ENCODE measurements at regions not wholly inside any gene's neighbourhood (a gene's known extent, or its start where the extent isn't known, plus 50 kb on each side); places are given as distances from the start of the nearest gene placed in this dataset.

DNA sequence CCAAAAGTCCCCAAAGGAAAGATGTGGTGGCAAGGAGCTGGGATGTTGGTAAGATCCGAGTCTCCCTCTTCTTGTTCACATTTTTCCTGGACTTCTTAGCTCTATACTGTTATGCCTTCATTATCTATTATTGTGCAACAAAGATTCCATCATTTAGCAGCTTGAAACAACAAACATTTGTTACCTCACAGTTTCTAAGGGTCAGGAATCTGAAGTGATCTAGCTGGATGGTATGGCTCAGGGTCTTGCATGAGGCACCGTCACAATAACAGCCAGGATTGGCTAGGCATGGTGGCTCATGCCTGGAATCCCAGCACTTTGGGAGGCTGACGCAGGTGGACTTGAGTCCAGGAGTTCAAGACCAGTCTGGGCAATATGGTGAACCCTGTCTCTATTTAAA, 51.1 kb upstream of the KRAS start:
- TF ChIP-seq, protein P1, sequence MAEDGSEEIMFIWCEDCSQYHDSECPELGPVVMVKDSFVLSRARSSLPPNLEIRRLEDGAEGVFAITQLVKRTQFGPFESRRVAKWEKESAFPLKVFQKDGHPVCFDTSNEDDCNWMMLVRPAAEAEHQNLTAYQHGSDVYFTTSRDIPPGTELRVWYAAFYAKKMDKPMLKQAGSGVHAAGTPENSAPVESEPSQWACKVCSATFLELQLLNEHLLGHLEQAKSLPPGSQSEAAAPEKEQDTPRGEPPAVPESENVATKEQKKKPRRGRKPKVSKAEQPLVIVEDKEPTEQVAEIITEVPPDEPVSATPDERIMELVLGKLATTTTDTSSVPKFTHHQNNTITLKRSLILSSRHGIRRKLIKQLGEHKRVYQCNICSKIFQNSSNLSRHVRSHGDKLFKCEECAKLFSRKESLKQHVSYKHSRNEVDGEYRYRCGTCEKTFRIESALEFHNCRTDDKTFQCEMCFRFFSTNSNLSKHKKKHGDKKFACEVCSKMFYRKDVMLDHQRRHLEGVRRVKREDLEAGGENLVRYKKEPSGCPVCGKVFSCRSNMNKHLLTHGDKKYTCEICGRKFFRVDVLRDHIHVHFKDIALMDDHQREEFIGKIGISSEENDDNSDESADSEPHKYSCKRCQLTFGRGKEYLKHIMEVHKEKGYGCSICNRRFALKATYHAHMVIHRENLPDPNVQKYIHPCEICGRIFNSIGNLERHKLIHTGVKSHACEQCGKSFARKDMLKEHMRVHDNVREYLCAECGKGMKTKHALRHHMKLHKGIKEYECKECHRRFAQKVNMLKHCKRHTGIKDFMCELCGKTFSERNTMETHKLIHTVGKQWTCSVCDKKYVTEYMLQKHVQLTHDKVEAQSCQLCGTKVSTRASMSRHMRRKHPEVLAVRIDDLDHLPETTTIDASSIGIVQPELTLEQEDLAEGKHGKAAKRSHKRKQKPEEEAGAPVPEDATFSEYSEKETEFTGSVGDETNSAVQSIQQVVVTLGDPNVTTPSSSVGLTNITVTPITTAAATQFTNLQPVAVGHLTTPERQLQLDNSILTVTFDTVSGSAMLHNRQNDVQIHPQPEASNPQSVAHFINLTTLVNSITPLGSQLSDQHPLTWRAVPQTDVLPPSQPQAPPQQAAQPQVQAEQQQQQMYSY (CRISPR knock-in tag; IDR thresholded peaks at IDR 0.05), result no peak
- TF ChIP-seq, protein P2, sequence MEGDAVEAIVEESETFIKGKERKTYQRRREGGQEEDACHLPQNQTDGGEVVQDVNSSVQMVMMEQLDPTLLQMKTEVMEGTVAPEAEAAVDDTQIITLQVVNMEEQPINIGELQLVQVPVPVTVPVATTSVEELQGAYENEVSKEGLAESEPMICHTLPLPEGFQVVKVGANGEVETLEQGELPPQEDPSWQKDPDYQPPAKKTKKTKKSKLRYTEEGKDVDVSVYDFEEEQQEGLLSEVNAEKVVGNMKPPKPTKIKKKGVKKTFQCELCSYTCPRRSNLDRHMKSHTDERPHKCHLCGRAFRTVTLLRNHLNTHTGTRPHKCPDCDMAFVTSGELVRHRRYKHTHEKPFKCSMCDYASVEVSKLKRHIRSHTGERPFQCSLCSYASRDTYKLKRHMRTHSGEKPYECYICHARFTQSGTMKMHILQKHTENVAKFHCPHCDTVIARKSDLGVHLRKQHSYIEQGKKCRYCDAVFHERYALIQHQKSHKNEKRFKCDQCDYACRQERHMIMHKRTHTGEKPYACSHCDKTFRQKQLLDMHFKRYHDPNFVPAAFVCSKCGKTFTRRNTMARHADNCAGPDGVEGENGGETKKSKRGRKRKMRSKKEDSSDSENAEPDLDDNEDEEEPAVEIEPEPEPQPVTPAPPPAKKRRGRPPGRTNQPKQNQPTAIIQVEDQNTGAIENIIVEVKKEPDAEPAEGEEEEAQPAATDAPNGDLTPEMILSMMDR (IDR thresholded peaks at IDR 0.05), result no peak
- TF ChIP-seq, protein P3, sequence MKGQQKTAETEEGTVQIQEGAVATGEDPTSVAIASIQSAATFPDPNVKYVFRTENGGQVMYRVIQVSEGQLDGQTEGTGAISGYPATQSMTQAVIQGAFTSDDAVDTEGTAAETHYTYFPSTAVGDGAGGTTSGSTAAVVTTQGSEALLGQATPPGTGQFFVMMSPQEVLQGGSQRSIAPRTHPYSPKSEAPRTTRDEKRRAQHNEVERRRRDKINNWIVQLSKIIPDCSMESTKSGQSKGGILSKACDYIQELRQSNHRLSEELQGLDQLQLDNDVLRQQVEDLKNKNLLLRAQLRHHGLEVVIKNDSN (CRISPR knock-in tag; IDR thresholded peaks at IDR 0.05), result no peak
- TF ChIP-seq, protein P4, sequence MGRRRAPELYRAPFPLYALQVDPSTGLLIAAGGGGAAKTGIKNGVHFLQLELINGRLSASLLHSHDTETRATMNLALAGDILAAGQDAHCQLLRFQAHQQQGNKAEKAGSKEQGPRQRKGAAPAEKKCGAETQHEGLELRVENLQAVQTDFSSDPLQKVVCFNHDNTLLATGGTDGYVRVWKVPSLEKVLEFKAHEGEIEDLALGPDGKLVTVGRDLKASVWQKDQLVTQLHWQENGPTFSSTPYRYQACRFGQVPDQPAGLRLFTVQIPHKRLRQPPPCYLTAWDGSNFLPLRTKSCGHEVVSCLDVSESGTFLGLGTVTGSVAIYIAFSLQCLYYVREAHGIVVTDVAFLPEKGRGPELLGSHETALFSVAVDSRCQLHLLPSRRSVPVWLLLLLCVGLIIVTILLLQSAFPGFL (CRISPR knock-in tag; IDR thresholded peaks at IDR 0.05; ENCODE audit: borderline replicate concordance), result no peak
- TF ChIP-seq, protein P5, sequence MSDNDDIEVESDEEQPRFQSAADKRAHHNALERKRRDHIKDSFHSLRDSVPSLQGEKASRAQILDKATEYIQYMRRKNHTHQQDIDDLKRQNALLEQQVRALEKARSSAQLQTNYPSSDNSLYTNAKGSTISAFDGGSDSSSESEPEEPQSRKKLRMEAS (CRISPR knock-in tag; IDR thresholded peaks at IDR 0.05), result no peak
- TF ChIP-seq ELF4 (CRISPR knock-in tag; IDR thresholded peaks at IDR 0.05; ENCODE audit: low read depth), result no peak
- no peak for TF ChIP-seq SMAD3 (CRISPR knock-in tag; IDR thresholded peaks at IDR 0.05; ENCODE audit: borderline replicate concordance)
- TF ChIP-seq NR3C1 (CRISPR knock-in tag; conservative IDR thresholded peaks at IDR 0.05; ENCODE audit: low read depth), result no peak
- TF ChIP-seq TEAD4 (CRISPR knock-in tag; IDR thresholded peaks at IDR 0.05), result no peak
- TF ChIP-seq, protein P6, sequence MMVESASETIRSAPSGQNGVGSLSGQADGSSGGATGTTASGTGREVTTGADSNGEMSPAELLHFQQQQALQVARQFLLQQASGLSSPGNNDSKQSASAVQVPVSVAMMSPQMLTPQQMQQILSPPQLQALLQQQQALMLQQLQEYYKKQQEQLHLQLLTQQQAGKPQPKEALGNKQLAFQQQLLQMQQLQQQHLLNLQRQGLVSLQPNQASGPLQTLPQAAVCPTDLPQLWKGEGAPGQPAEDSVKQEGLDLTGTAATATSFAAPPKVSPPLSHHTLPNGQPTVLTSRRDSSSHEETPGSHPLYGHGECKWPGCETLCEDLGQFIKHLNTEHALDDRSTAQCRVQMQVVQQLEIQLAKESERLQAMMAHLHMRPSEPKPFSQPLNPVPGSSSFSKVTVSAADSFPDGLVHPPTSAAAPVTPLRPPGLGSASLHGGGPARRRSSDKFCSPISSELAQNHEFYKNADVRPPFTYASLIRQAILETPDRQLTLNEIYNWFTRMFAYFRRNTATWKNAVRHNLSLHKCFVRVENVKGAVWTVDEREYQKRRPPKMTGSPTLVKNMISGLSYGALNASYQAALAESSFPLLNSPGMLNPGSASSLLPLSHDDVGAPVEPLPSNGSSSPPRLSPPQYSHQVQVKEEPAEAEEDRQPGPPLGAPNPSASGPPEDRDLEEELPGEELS (CRISPR knock-in tag; IDR thresholded peaks at IDR 0.05), result no peak
- no peak for TF ChIP-seq CREB1 (CRISPR knock-in tag; IDR thresholded peaks at IDR 0.05)
